ENCODE measurements at regions not wholly inside any gene's neighbourhood (a gene's known extent, or its start where the extent isn't known, plus 50 kb on each side); places are given as distances from the start of the nearest gene placed in this dataset.

- no peak overlapping the region for H2AFZ ChIP-seq
- peaks cover 4% of the 10 kb centered on the region for H3K36me3 ChIP-seq (ENCODE audit: control insufficient read depth, insufficient read depth, low read length)
Measured at GRCh38 chr18:43525169-43525568, 247.9 kb upstream of the SYT4 start.

GRCh38 chr18:43526426-43527145, 249.3 kb upstream of the SYT4 start:
- peaks cover 4% of the 10 kb centered on the region for H3K36me3 ChIP-seq (ENCODE audit: control insufficient read depth, insufficient read depth, low read length)
- no peak overlapping the region for H3K27ac ChIP-seq
- H3K9ac ChIP-seq: no peak overlapping the region
- H3K9me3 ChIP-seq (ENCODE audit: control insufficient read depth, low read length): no peaks in the 10 kb centered on the region
- no peaks in the 10 kb centered on the region for H3K4me1 ChIP-seq
- H2AFZ ChIP-seq: no peak overlapping the region
- H3K4me3 ChIP-seq (ENCODE audit: low read depth, low read length): no peak overlapping the region
- H3K27me3 ChIP-seq (ENCODE audit: control insufficient read depth, insufficient read depth, low read length): no peaks in the 10 kb centered on the region
- H3K79me2 ChIP-seq: no peaks in the 10 kb centered on the region
- no peak overlapping the region for H3K4me2 ChIP-seq (ENCODE audit: low read length)
- TF ChIP-seq CTCF (IDR thresholded peaks at IDR 0.05): no peak

More at GRCh38 chr18:43525169-43525568, 247.9 kb upstream of the SYT4 start:
- Histone ChIP-seq H3K4me2 (ENCODE audit: low read length) (no peak overlapping the region), H3K79me2 (no peaks in the 10 kb centered on the region), H3K4me1 (no peaks in the 10 kb centered on the region), H3K9ac (no peak overlapping the region), H3K9me3 (ENCODE audit: control insufficient read depth, low read length) (no peaks in the 10 kb centered on the region), H3K27ac (no peak overlapping the region), H3K27me3 (ENCODE audit: control insufficient read depth, insufficient read depth, low read length) (no peaks in the 10 kb centered on the region), H3K4me3 (ENCODE audit: low read depth, low read length) (no peak overlapping the region)
- no peak for TF ChIP-seq CTCF (IDR thresholded peaks at IDR 0.05)

- H3K9ac ChIP-seq: no peak overlapping the region
- no peak for TF ChIP-seq CTCF (IDR thresholded peaks at IDR 0.05)
- no peak overlapping the region for H3K27ac ChIP-seq
- no peaks in the 10 kb centered on the region for H3K27me3 ChIP-seq (ENCODE audit: control insufficient read depth, insufficient read depth, low read length)
- no peak overlapping the region for H3K4me2 ChIP-seq (ENCODE audit: low read length)
- no peak overlapping the region for H2AFZ ChIP-seq
- no peaks in the 10 kb centered on the region for H3K36me3 ChIP-seq (ENCODE audit: control insufficient read depth, insufficient read depth, low read length)
- no peak overlapping the region for H3K4me3 ChIP-seq (ENCODE audit: low read depth, low read length)
- H3K4me1 ChIP-seq: no peaks in the 10 kb centered on the region
- no peaks in the 10 kb centered on the region for H3K9me3 ChIP-seq (ENCODE audit: control insufficient read depth, low read length)
- no peaks in the 10 kb centered on the region for H3K79me2 ChIP-seq
Measured at GRCh38 chr18:43531438-43531837, 254.1 kb upstream of the SYT4 start.

GRCh38 chr18:43533371-43533770, 256.1 kb upstream of the SYT4 start:
- no peaks in the 10 kb centered on the region for H3K79me2 ChIP-seq
- TF ChIP-seq CTCF (IDR thresholded peaks at IDR 0.05): no peak
- H3K27ac ChIP-seq: no peak overlapping the region
- H3K4me2 ChIP-seq (ENCODE audit: low read length): no peak overlapping the region
- no peaks in the 10 kb centered on the region for H3K4me1 ChIP-seq
- no peaks in the 10 kb centered on the region for H3K9me3 ChIP-seq (ENCODE audit: control insufficient read depth, low read length)
- no peak overlapping the region for H3K4me3 ChIP-seq (ENCODE audit: low read depth, low read length)
- no peaks in the 10 kb centered on the region for H3K27me3 ChIP-seq (ENCODE audit: control insufficient read depth, insufficient read depth, low read length)
- no peak overlapping the region for H3K9ac ChIP-seq
- H3K36me3 ChIP-seq (ENCODE audit: control insufficient read depth, insufficient read depth, low read length): no peaks in the 10 kb centered on the region
- no peak overlapping the region for H2AFZ ChIP-seq

GRCh38 chr18:43534511-43534910, 257.2 kb upstream of the SYT4 start:
- no peak overlapping the region for H3K4me3 ChIP-seq (ENCODE audit: low read depth, low read length)
- no peaks in the 10 kb centered on the region for H3K4me1 ChIP-seq
- H3K36me3 ChIP-seq (ENCODE audit: control insufficient read depth, insufficient read depth, low read length): no peaks in the 10 kb centered on the region
- no peak for TF ChIP-seq CTCF (IDR thresholded peaks at IDR 0.05)
- H3K9ac ChIP-seq: no peak overlapping the region
- H3K27ac ChIP-seq: no peak overlapping the region
- H3K27me3 ChIP-seq (ENCODE audit: control insufficient read depth, insufficient read depth, low read length): no peaks in the 10 kb centered on the region
- no peaks in the 10 kb centered on the region for H3K9me3 ChIP-seq (ENCODE audit: control insufficient read depth, low read length)
- no peaks in the 10 kb centered on the region for H3K79me2 ChIP-seq
- no peak overlapping the region for H2AFZ ChIP-seq
- no peak overlapping the region for H3K4me2 ChIP-seq (ENCODE audit: low read length)
